Choroid plexus epithelial cell (primary cell): ENCODE measurements at regions not wholly inside any gene's neighbourhood (a gene's known extent, or its start where the extent isn't known, plus 50 kb on each side); places are given as distances from the start of the nearest gene placed in this dataset.
"Not testable (repeated sequence)": the region's sequence is repeated elsewhere in the genome, so short reads cannot be mapped to it uniquely, and the experiment has no call there.

Experiments used
- DNase-seq: peaks from one replicate; pipeline ENCODE4 v3.0.0-alpha.2; 2010; ENCODE audit warnings: low read depth
- H3K4me3 ChIP-seq: 2 replicates; pipeline ENCODE4 v1.5.1; 2011; ENCODE audit warnings: low read depth, mild to moderate bottlenecking, control low read depth, low read length, moderate library complexity
- CTCF ChIP-seq: conservative IDR thresholded peaks from 2 replicates; pipeline ENCODE4 v1.5.1; 2011; ENCODE audit warnings: low read depth, mild to moderate bottlenecking, control low read depth, inconsistent platforms, low read length, moderate library complexity

- TF ChIP-seq CTCF: no peak
- H3K4me3 ChIP-seq: no peak overlapping the region
- no peak for DNase-seq
Measured at GRCh38 chr2:67186871-67187270, 210.3 kb upstream of the ETAA1 start.

DNA sequence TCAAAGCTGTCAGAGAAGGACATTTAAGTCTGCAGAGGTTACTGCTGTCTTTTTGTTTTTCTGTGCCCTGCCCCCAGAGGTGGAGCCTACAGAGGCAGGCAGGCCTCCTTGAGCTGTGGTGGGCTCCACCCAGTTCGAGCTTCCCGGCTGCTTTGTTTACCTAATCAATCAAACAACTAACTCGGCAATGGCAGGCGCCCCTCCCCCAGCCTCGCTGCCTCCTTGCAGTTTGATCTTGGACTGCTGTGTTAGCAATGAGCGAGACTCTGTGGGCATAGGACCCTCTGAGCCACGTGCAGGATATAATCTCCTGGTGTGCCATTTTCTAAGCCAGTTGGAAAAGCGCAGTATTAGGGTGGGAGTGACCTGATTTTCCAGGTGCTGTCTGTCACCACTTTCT, 201.8 kb upstream of the ETAA1 start:
- not testable (repeated sequence) for H3K4me3 ChIP-seq, DNase-seq

DNA sequence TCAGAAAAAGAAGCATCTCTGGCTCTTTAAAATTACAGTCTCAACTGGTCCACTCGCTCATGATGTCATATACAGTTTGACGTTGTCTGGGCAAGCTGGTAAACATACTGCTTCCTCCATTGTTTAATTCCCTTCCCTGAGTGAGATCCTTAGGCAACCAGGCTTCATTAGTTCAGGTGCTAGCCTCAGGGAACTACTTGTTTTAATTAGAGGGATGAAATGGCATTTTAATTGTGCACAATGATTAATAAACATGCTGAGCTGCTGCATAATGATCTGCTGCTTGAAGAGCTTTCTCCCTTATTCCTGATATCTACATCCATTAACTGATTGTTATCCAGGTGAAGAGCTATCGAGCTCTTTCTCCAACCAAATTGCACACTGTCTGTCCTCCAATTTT, 195.6 kb upstream of the ETAA1 start:
- TF ChIP-seq CTCF: no peak
- DNase-seq: no peak
- no peak overlapping the region for H3K4me3 ChIP-seq

GRCh38 chr2:67204349-67204748, 192.8 kb upstream of the ETAA1 start:
- no peak overlapping the region for H3K4me3 ChIP-seq
- TF ChIP-seq CTCF: no peak
- no peak for DNase-seq

DNA sequence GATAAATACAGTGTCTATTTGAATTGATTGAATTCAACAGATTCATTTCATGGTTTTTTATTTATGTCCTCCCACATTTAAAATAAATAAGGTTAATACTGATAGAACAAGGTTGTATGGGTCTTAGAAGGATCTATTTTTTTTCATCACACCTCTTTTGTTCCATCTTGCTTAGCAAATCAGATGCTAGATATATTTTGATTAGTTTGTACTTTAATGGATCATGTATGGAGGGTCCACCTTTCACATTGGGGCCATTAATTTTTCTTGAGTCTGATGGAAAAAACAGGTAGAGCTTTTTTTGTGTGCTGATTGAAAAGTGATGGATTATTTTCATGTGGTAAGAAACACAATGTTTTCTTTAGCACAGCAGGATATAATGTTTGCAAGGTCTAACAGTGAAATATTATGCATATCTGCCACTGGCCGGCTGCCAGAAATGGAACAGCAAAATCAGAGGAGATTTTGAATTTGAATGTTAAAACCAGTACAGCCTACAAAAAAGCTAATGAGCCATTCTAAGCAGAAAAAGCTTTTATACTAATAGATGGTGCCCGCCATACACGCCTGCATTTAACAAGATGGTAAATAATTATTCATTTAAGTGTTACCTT, 188.1 kb upstream of the ETAA1 start:
- DNase-seq: peak; percentile 77
- no peak overlapping the region for H3K4me3 ChIP-seq
- TF ChIP-seq CTCF: no peak

- no peak for DNase-seq
- peak; percentile 17 for TF ChIP-seq CTCF
- no peak overlapping the region for H3K4me3 ChIP-seq
Measured at GRCh38 chr2:67210430-67210829, 186.7 kb upstream of the ETAA1 start.

GRCh38 chr2:67212203-67212602, 184.9 kb upstream of the ETAA1 start:
- H3K4me3 ChIP-seq: no peak overlapping the region
- no peak for DNase-seq
- no peak for TF ChIP-seq CTCF
